ENCODE measurements at regions not wholly inside any gene's neighbourhood (a gene's known extent, or its start where the extent isn't known, plus 50 kb on each side); places are given as distances from the start of the nearest gene placed in this dataset.
"Not testable (repeated sequence)": the region's sequence is repeated elsewhere in the genome, so short reads cannot be mapped to it uniquely, and the experiment has no call there.

- DNase-seq: peak; percentile 21
Observed at GRCh38 chr6:97925504-97925903, 642.5 kb upstream of the MMS22L start.

GRCh38 chr6:97939440-97940168, 656.6 kb upstream of the MMS22L start:
- DNase-seq: no peak

GRCh38 chr6:97947841-97948240, 664.8 kb upstream of the MMS22L start:
- DNase-seq: peak; percentile 57

- no peak for DNase-seq
Observed at GRCh38 chr6:97958134-97958533, 675.1 kb upstream of the MMS22L start.

- DNase-seq: no peak
Observed at GRCh38 chr6:97963193-97963592, 680.2 kb upstream of the MMS22L start.

- DNase-seq: no peak
Observed at GRCh38 chr6:97969065-97969464, 686.0 kb upstream of the MMS22L start.

- DNase-seq: no peak
Observed at GRCh38 chr6:97977084-97977483, 694.1 kb upstream of the MMS22L start.

GRCh38 chr6:97978855-97979271, 695.8 kb upstream of the MMS22L start:
- DNase-seq: no peak

- DNase-seq: not testable (repeated sequence)
Observed at GRCh38 chr6:97979285-97979684, 696.3 kb upstream of the MMS22L start.

- DNase-seq: no peak
Observed at GRCh38 chr6:97989451-97989850, 706.4 kb upstream of the MMS22L start.

- DNase-seq: no peak
Observed at GRCh38 chr6:97995158-97995557, 712.1 kb upstream of the MMS22L start.

GRCh38 chr6:98002678-98003077, 719.7 kb upstream of the MMS22L start:
- DNase-seq: no peak

- peak; percentile 92 for DNase-seq
Observed at GRCh38 chr6:98014442-98015201, 731.6 kb upstream of the MMS22L start.

- no peak for DNase-seq
Observed at GRCh38 chr6:98016565-98016964, 733.5 kb upstream of the MMS22L start.

- DNase-seq: no peak
Observed at GRCh38 chr6:98020222-98020621, 737.2 kb upstream of the MMS22L start.

GRCh38 chr6:98024359-98024758, 741.3 kb upstream of the MMS22L start:
- DNase-seq: no peak

GRCh38 chr6:98027898-98028297, 744.9 kb upstream of the MMS22L start:
- no peak for DNase-seq

GRCh38 chr6:98033617-98034016, 750.6 kb upstream of the MMS22L start:
- peak; percentile 60 for DNase-seq

- DNase-seq: no peak
Observed at GRCh38 chr6:98036344-98036923, 753.4 kb upstream of the MMS22L start.

GRCh38 chr6:98037571-98037970, 754.6 kb upstream of the MMS22L start:
- no peak for DNase-seq

- DNase-seq: no peak
Observed at GRCh38 chr6:98039443-98039842, 756.4 kb upstream of the MMS22L start.

GRCh38 chr6:98039904-98040607, 757.0 kb upstream of the MMS22L start:
- peak; percentile 34 for DNase-seq

GRCh38 chr6:98041056-98041455, 758.0 kb upstream of the MMS22L start:
- no peak for DNase-seq
